ENCODE measurements at regions not wholly inside any gene's neighbourhood (a gene's known extent, or its start where the extent isn't known, plus 50 kb on each side); places are given as distances from the start of the nearest gene placed in this dataset.

DNA sequence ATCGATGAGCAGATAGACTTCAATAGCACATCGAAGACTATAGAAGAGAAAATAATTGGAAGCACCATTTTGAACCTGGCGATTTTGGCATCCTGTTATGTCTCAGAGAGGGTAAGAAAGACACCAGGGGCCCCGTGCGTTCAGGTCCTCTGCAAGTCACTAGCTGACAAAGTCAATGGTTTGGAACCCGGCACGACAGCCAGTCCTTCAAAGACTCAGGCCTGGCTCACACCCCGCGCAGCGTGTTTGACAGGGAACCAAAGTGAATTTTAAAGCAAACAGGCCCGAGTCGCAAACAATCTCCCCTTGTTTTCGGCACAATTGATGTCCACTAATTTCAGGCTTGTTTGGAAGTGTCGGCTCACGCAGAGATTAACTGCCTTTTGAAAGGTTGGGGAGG lies 716.6 kb downstream of the BRD1 start:
- TF ChIP-seq CTCF (conservative IDR thresholded peaks at IDR 0.05; ENCODE audit: low read length) (no peak), EZH2phosphoT487 (IDR thresholded peaks at IDR 0.05; ENCODE audit: borderline replicate concordance) (no peak)
